Skeletal muscle satellite cell (primary cell): ENCODE measurements at regions not wholly inside any gene's neighbourhood (a gene's known extent, or its start where the extent isn't known, plus 50 kb on each side); places are given as distances from the start of the nearest gene placed in this dataset.

Source experiments
- H3K27me3 ChIP-seq: 2 replicates; pipeline ENCODE4 v1.7.0; 2013; ENCODE audit warnings: low read length; ENCODE audit not compliant: control insufficient read depth, insufficient read depth
- H3K36me3 ChIP-seq: 2 replicates; pipeline ENCODE4 v1.7.0; 2013; ENCODE audit warnings: mild to moderate bottlenecking, control low read depth, low read length; ENCODE audit not compliant: insufficient read depth
- H3K4me1 ChIP-seq: 2 replicates; pipeline ENCODE4 v1.7.0; 2013; ENCODE audit warnings: low read length; ENCODE audit not compliant: control insufficient read depth, insufficient read depth
- H3K4me2 ChIP-seq: 2 replicates; pipeline ENCODE4 v1.7.0; 2013; ENCODE audit warnings: mild to moderate bottlenecking, low read length
- H3K4me3 ChIP-seq: 2 replicates; pipeline ENCODE4 v1.7.0; 2013; ENCODE audit warnings: low read length
- H3K9ac ChIP-seq: 2 replicates; pipeline ENCODE4 v1.7.0; 2013; ENCODE audit warnings: mild to moderate bottlenecking, low read depth, low read length, moderate library complexity
- H3K9me3 ChIP-seq: replicated peaks from 2 replicates; pipeline ENCODE4 v1.7.0; 2013; ENCODE audit warnings: mild to moderate bottlenecking, control low read depth, low read length

- H3K27me3 ChIP-seq = peaks cover 50% of the 10 kb centered on the region
- H3K9me3 ChIP-seq = no peaks in the 10 kb centered on the region
- H3K4me1 ChIP-seq = no peaks in the 10 kb centered on the region
- H3K9ac ChIP-seq = no peak overlapping the region
- no peak overlapping the region for H3K4me3 ChIP-seq
- no peak overlapping the region for H3K4me2 ChIP-seq
- H3K36me3 ChIP-seq = no peaks in the 10 kb centered on the region
Measured at GRCh38 chr11:11125618-11126017, 227.4 kb downstream of the CSNK2A3 start.

- H3K36me3 ChIP-seq = no peaks in the 10 kb centered on the region
Measured at GRCh38 chr11:11122749-11123148, 230.3 kb downstream of the CSNK2A3 start.

GRCh38 chr11:11119917-11120316, 233.1 kb downstream of the CSNK2A3 start:
- no peak overlapping the region for H3K4me3 ChIP-seq
- no peak overlapping the region for H3K4me2 ChIP-seq
- no peaks in the 10 kb centered on the region for H3K36me3 ChIP-seq
- H3K27me3 ChIP-seq = peaks cover 39% of the 10 kb centered on the region
- H3K9me3 ChIP-seq = no peaks in the 10 kb centered on the region
- H3K9ac ChIP-seq = no peak overlapping the region
- no peaks in the 10 kb centered on the region for H3K4me1 ChIP-seq

More at GRCh38 chr11:11122749-11123148, 230.3 kb downstream of the CSNK2A3 start:
- no peak overlapping the region for H3K9ac ChIP-seq
- H3K4me3 ChIP-seq = no peak overlapping the region
- no peak overlapping the region for H3K4me2 ChIP-seq
- H3K27me3 ChIP-seq = peaks cover 35% of the 10 kb centered on the region
- no peaks in the 10 kb centered on the region for H3K9me3 ChIP-seq
- H3K4me1 ChIP-seq = no peaks in the 10 kb centered on the region

- Histone ChIP-seq H3K9ac (no peak overlapping the region), H3K9me3 (no peaks in the 10 kb centered on the region), H3K4me2 (no peak overlapping the region), H3K4me1 (no peaks in the 10 kb centered on the region), H3K36me3 (no peaks in the 10 kb centered on the region), H3K4me3 (no peak overlapping the region), H3K27me3 (peaks cover 39% of the 10 kb centered on the region)
Measured at GRCh38 chr11:11117730-11118129, 235.3 kb downstream of the CSNK2A3 start.

GRCh38 chr11:11115475-11115874, 237.6 kb downstream of the CSNK2A3 start:
- Histone ChIP-seq H3K27me3 (peaks cover 37% of the 10 kb centered on the region), H3K9me3 (no peaks in the 10 kb centered on the region), H3K36me3 (no peaks in the 10 kb centered on the region), H3K4me3 (no peak overlapping the region), H3K4me2 (no peak overlapping the region), H3K9ac (no peak overlapping the region), H3K4me1 (no peaks in the 10 kb centered on the region)

- Histone ChIP-seq H3K4me1 (no peaks in the 10 kb centered on the region), H3K9ac (no peak overlapping the region), H3K27me3 (peaks cover 34% of the 10 kb centered on the region), H3K4me3 (no peak overlapping the region), H3K9me3 (no peaks in the 10 kb centered on the region), H3K36me3 (no peaks in the 10 kb centered on the region), H3K4me2 (no peak overlapping the region)
Measured at GRCh38 chr11:11113626-11114025, 239.4 kb downstream of the CSNK2A3 start.

- peaks cover 45% of the 10 kb centered on the region for H3K27me3 ChIP-seq
Measured at GRCh38 chr11:11108026-11108425, 245.0 kb downstream of the CSNK2A3 start.

GRCh38 chr11:11107076-11107723, 245.8 kb downstream of the CSNK2A3 start:
- H3K9me3 ChIP-seq = no peaks in the 10 kb centered on the region
- no peak overlapping the region for H3K4me2 ChIP-seq
- H3K9ac ChIP-seq = no peak overlapping the region
- H3K4me3 ChIP-seq = no peak overlapping the region
- no peaks in the 10 kb centered on the region for H3K4me1 ChIP-seq
- H3K36me3 ChIP-seq = no peaks in the 10 kb centered on the region
- H3K27me3 ChIP-seq = peaks cover 52% of the 10 kb centered on the region

More at GRCh38 chr11:11108026-11108425, 245.0 kb downstream of the CSNK2A3 start:
- no peak overlapping the region for H3K9ac ChIP-seq
- H3K4me1 ChIP-seq = no peaks in the 10 kb centered on the region
- no peak overlapping the region for H3K4me3 ChIP-seq
- H3K4me2 ChIP-seq = no peak overlapping the region
- H3K36me3 ChIP-seq = no peaks in the 10 kb centered on the region
- H3K9me3 ChIP-seq = no peaks in the 10 kb centered on the region

- peaks cover 48% of the 10 kb centered on the region for H3K27me3 ChIP-seq
- H3K4me3 ChIP-seq = no peak overlapping the region
- no peaks in the 10 kb centered on the region for H3K4me1 ChIP-seq
- H3K9me3 ChIP-seq = no peaks in the 10 kb centered on the region
- no peak overlapping the region for H3K4me2 ChIP-seq
- no peaks in the 10 kb centered on the region for H3K36me3 ChIP-seq
- no peak overlapping the region for H3K9ac ChIP-seq
Measured at GRCh38 chr11:11105361-11105760, 247.5 kb upstream of the ZBED5 start.

GRCh38 chr11:11095831-11096723, 238.2 kb upstream of the ZBED5 start:
- no peak overlapping the region for H3K4me3 ChIP-seq

GRCh38 chr11:11090495-11090894, 232.6 kb upstream of the ZBED5 start:
- H3K9me3 ChIP-seq = no peaks in the 10 kb centered on the region
- no peak overlapping the region for H3K9ac ChIP-seq
- no peaks in the 10 kb centered on the region for H3K36me3 ChIP-seq
- H3K27me3 ChIP-seq = peaks cover 18% of the 10 kb centered on the region
- no peak overlapping the region for H3K4me2 ChIP-seq
- H3K4me1 ChIP-seq = no peaks in the 10 kb centered on the region
- H3K4me3 ChIP-seq = no peak overlapping the region

More at GRCh38 chr11:11095831-11096723, 238.2 kb upstream of the ZBED5 start:
- no peaks in the 10 kb centered on the region for H3K36me3 ChIP-seq
- H3K27me3 ChIP-seq = peaks cover 39% of the 10 kb centered on the region
- H3K4me1 ChIP-seq = no peaks in the 10 kb centered on the region
- H3K9ac ChIP-seq = no peak overlapping the region
- H3K4me2 ChIP-seq = no peak overlapping the region
- no peaks in the 10 kb centered on the region for H3K9me3 ChIP-seq
